Naive thymus-derived CD8-positive, alpha-beta T cell (primary cell): ENCODE measurements at regions not wholly inside any gene's neighbourhood (a gene's known extent, or its start where the extent isn't known, plus 50 kb on each side); places are given as distances from the start of the nearest gene placed in this dataset.

ENCODE experiments used
- ATAC-seq, 2 donors: fragments of 150-1000 bp; cut with Tn5 transposase in 1 of 2; sonication (Bioruptor Pico), chemical (Tn5 transposase) in 1 of 2; 1 replicate in 1 of 2; 2 replicates in 1 of 2; pipeline ENCODE4 v1.10.0; 2021; ENCODE audit warnings: mild to moderate bottlenecking in 2 of 2, moderate library complexity in 2 of 2
- POLR2A ChIA-PET: fragments of 350-600 bp; sonication (Branson Sonifier 250); formaldehyde crosslinking; loops from one replicate; lab custom pipeline; 2021; ENCODE audit warnings: antibody characterized with exemption; lab: Charles Lee
- DNase-seq, 10 donors: peaks; one replicate each; pipeline versions ENCODE4 v3.0.0 to v3.0.0-alpha.2; 2020 to 2022
- H3K27ac Mint-ChIP-seq, 10 donors: one replicate each; pipeline ENCODE4 v1.8.0; 2020 to 2022; ENCODE audit warnings: mild to moderate bottlenecking in 10 of 10, mixed read lengths in 10 of 10, moderate library complexity in 4 of 10, inconsistent platforms in 1 of 10
- H3K27me3 Mint-ChIP-seq, 5 donors: one replicate each; pipeline ENCODE4 v1.8.0; 2021 to 2022; ENCODE audit warnings: mixed read lengths in 5 of 5
- H3K36me3 Mint-ChIP-seq, 3 donors: one replicate each; pipeline ENCODE4 v1.8.0; 2020 to 2022; ENCODE audit warnings: mixed read lengths in 3 of 3, mild to moderate bottlenecking in 2 of 3, inconsistent platforms in 1 of 3
- H3K4me1 Mint-ChIP-seq, 4 donors: one replicate each; pipeline ENCODE4 v1.8.0; 2021 to 2022; ENCODE audit warnings: mixed read lengths in 4 of 4
- H3K4me3 Mint-ChIP-seq, 10 donors: one replicate each; pipeline ENCODE4 v1.8.0; 2020 to 2022; ENCODE audit warnings: mild to moderate bottlenecking in 10 of 10, mixed read lengths in 10 of 10, moderate library complexity in 6 of 10, inconsistent platforms in 1 of 10
- H3K9me3 Mint-ChIP-seq, 9 donors: one replicate each; pipeline ENCODE4 v1.8.0; 2020 to 2022; ENCODE audit warnings: mixed read lengths in 9 of 9, mild to moderate bottlenecking in 3 of 9, inconsistent platforms in 1 of 9, moderate library complexity in 1 of 9

DNA sequence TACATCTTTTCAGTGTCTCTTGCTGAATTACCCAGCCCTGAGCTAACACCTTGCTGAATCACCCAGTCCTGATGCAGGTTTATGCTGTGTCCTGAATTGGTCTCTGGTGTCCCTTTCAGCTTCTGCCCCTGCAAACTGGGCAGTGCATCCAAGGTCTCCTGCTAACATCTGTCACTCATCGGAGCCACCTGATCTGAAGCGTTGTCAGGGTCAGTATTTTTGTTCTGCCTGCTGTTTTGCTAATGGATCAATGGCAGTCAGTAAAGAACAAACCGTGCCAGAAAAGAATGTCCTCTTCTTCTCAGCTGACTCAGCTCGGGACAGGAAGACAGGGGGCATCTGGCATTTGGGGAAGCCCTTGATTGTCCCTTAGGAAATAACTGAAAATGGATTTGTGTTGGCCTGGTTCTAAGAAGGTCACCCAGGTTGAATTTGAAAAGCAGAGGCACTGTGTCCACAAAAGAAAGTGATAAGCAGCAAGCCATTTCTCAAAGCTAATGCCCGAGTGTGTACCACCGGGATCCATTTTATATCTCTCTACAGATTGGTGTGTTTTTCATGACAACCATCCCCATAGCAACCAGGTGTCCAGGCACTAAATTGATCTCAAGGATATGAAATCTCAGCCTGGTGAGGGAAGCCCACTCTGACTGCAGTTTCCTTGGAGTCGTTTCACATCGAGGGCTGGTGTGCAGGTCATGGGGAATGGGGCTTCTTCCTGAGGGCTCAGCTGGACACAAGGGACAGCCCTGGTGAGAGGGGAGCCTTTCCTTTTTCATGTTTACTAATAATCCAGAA lies 109.7 kb upstream of the IRF2BP2 start:
- Mint-ChIP-seq H3K4me1 (peaks cover 34 to 40% (median 36%) of the 10 kb centered on the region in 4 donors), H3K4me3 (no peak overlapping the region), H3K36me3 (no peaks in the 10 kb centered on the region), H3K9me3 (no peaks in the 10 kb centered on the region), H3K27ac (peak overlapping the region in 7 of 10 donors; percentile 11 to 92 (median 31)), H3K27me3 (peaks cover 0 to 3% (median 0%) of the 10 kb centered on the region in 5 donors)
- no peak for DNase-seq
- ATAC-seq = no peak
- POLR2A ChIA-PET = interaction anchor here (0.6 to 1.4 kb wide), 2 partner anchors 107 to 238 kb away, joined by 3 to 9 read pairs; no protein-coding TSS in a partner anchor

DNA sequence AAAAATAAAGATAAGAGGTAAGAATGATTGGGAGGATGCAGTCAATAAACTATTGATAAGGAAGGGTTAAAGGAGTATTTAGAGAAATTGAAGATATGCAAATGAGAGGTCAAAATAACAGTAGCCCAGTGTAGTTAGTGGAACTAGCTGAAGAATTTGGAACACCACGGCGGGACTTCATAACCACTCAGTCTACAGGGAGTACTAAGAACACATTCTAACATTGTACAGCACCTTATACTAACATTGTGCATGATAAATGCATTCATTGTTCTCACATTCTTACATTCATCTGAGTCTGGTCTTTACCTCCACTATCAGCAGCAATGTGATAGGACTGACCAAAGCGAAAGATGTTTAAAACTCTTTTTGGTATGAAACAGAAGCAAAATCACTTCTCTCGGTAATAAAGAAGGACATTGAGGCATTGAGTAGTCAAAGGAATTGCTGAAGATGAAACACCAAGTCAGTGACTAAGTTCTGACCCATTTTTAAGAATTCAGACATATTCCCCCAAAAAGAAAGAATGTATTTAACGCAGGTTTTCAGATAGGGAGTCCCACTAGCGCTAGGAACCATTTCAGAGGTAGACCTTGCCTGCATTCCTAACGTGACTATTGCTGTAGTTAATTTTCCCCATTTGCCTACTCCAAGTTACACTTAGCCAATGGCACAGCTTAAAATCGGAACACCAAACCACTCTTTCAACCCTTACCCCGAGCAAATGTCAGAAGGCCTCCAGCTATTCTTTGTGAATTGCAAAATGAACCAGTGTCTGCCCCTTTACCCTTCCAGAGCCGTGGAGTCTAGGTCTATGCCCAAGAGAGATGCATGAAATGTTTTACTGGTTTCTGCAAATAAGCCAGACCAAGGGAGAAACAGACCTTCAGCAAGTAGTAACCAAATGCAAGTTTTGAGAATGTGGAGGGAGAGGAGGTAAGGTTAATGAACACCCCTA lies 108.8 kb upstream of the IRF2BP2 start:
- Mint-ChIP-seq H3K36me3 (no peaks in the 10 kb centered on the region), H3K4me3 (no peak overlapping the region), H3K4me1 (peaks cover 29 to 36% (median 30%) of the 10 kb centered on the region in 4 donors), H3K9me3 (no peaks in the 10 kb centered on the region), H3K27me3 (peaks cover 0 to under 1% (median 0%) of the 10 kb centered on the region in 5 donors), H3K27ac (peak overlapping the region in 3 of 10 donors; percentile 8 to 40 (median 13))
- POLR2A ChIA-PET = interaction anchor here (0.6 kb wide), 1 partner anchor 293 kb away, joined by 3 read pairs; no protein-coding TSS in a partner anchor
- no peak for DNase-seq
- ATAC-seq = no peak

DNA sequence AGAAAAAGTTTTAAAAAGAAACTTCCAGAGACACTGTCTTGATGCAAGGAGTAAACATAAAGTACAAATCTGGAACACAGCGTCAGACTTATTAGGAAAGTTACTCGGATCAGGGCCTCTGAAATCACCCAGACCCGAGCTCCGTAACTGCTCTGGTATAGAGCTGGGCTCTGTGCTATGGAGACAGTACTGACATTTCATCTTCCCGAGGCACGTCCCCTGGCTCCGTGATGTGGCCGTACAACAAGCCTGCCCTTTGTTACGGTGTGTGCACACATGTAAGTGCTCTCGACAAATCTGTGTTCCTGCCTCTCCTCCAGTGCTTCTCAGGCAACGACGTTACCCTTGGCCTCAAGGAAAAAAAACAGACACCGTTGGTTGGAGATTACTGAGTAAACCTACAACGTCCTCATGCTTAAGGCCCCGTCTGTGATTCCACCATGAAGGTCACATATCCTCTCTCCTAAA lies 107.0 kb upstream of the IRF2BP2 start:
- no peak for ATAC-seq
- H3K4me1 Mint-ChIP-seq = peaks cover 11 to 21% (median 15%) of the 10 kb centered on the region in 4 donors
- no peaks in the 10 kb centered on the region for H3K9me3 Mint-ChIP-seq
- no peaks in the 10 kb centered on the region for H3K27me3 Mint-ChIP-seq
- no peaks in the 10 kb centered on the region for H3K36me3 Mint-ChIP-seq
- no peak for DNase-seq
- H3K4me3 Mint-ChIP-seq = no peak overlapping the region
- POLR2A ChIA-PET = interaction anchor here (1.5 kb wide), 1 partner anchor 105 kb away, joined by 5 read pairs; no protein-coding TSS in a partner anchor
- no peak overlapping the region for H3K27ac Mint-ChIP-seq

DNA sequence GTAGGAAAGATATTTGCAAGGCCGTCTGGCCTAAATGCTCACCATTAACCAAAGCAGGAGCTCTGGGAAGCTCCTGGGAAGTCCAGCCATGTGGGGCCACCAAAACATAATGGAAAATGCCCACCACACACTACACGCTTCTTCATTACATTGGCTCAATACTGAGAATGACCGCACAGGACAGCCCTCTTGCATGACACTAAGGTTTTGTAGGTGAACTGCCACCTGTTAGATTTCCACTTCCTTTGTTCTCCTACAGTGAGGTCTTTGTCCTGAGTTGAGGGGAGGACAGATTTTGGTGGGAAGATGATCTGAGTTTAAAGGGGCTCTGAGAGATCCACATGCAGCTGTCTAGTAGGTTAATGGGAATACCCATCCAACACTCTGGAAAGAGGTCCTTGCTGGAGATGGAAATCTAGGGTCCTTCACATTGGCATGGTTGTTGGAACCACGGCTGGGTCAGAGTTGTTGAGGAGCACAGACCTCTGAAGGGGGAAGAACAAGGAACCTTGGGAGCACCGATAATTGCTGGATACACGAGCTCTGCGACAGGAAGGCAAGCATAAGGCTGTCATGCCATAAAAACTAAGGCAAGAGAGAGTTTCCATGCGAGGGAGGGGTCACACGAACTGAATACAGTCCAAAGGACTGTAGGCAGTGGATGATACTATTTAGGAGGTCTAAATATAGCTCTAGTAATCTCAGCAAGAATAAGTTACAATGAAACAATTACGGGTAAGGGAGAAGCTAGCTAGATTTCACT lies 105.5 kb upstream of the IRF2BP2 start:
- Mint-ChIP-seq H3K4me1 (peaks cover 0 to 14% (median 6%) of the 10 kb centered on the region in 4 donors), H3K27ac (peak overlapping the region in 1 of 10 donors; percentile 54), H3K4me3 (no peak overlapping the region), H3K36me3 (no peaks in the 10 kb centered on the region), H3K9me3 (no peaks in the 10 kb centered on the region), H3K27me3 (no peaks in the 10 kb centered on the region)
- POLR2A ChIA-PET = interaction anchor here (0.8 to 2.5 kb wide), 4 partner anchors 9 to 104 kb away, joined by 3 to 10 read pairs (median 4); no protein-coding TSS in a partner anchor
- no peak for DNase-seq
- ATAC-seq = no peak

DNA sequence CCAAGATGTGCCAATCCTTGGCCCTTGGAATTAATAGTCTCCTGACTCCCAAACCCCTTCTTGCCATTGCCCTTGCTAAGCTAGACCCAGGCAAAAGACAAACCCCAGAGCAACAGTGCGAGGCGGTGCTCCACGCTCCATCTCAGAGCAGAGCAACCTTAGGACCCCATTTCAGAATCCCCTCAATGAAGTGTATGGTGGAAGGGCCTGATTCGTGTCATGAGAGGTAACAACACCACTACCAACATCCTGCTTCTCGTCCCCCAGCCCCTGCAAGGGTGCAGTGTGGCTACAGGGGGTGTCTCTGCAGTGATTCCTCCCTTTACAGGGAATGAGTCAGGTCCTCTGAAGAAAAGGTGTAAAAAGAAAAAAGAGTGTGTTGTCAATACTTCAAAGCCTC lies 103.9 kb upstream of the IRF2BP2 start:
- POLR2A ChIA-PET = interaction anchor here (2.5 kb wide), 1 partner anchor 11 kb away, joined by 10 read pairs; no protein-coding TSS in a partner anchor
- ATAC-seq (no peak), DNase-seq (no peak)
- peak overlapping the region in 1 of 10 donors; percentile 24 for H3K27ac Mint-ChIP-seq
- H3K4me3 Mint-ChIP-seq = no peak overlapping the region
- no peaks in the 10 kb centered on the region for H3K27me3 Mint-ChIP-seq
- no peaks in the 10 kb centered on the region for H3K36me3 Mint-ChIP-seq
- H3K9me3 Mint-ChIP-seq = no peaks in the 10 kb centered on the region
- H3K4me1 Mint-ChIP-seq = peaks cover 4 to 9% (median 6%) of the 10 kb centered on the region in 4 donors

DNA sequence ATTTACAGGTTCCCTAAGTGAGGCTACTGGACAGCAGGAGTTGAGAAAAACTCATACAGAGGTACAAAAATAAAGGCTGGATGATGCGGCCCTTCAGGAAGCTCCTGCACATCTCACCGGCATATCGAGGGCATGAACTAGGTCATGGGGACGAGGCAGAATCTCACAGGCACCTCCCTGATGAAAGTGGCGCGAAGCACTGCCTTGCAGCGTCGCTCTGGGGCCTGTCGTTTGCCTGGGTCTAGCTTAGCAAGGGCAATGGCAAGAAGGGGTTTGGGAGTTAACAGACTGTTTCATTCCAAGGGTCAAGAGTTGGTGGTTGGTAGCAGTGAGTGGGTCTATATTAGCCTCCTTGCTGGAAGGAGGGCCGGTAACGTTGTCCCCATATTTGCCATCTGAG lies 103.5 kb upstream of the IRF2BP2 start:
- no peaks in the 10 kb centered on the region for H3K27me3 Mint-ChIP-seq
- H3K4me1 Mint-ChIP-seq = peaks cover 5 to 12% (median 9%) of the 10 kb centered on the region in 4 donors
- no peaks in the 10 kb centered on the region for H3K36me3 Mint-ChIP-seq
- ATAC-seq (no peak), DNase-seq (no peak)
- H3K27ac Mint-ChIP-seq = no peak overlapping the region
- POLR2A ChIA-PET = no interaction called here
- H3K4me3 Mint-ChIP-seq = no peak overlapping the region
- H3K9me3 Mint-ChIP-seq = no peaks in the 10 kb centered on the region

DNA sequence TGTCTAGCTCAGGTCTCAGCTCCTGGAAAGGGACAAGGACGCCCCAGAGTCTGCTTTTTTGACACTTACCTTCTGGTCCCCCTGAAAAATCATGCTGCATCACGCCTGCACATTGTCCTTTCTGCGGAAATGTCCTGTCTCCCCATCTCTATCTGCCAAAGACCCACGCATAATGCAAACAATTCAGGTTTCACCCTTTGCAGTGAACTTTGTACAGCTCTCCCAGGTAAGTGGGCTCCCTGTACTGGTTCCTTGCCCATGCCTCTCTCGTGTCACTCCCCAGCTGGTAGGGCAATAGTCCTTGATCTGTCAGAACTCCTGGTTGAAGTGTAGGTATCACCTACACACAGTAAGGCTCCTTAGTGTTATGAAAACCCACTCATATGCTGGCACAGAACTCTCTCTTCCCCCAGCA lies 102.9 kb upstream of the IRF2BP2 start:
- Mint-ChIP-seq H3K36me3 (no peaks in the 10 kb centered on the region), H3K27ac (peak overlapping the region in 1 of 10 donors; percentile 29), H3K4me1 (peaks cover 7 to 10% (median 9%) of the 10 kb centered on the region in 4 donors), H3K27me3 (no peaks in the 10 kb centered on the region), H3K9me3 (no peaks in the 10 kb centered on the region), H3K4me3 (no peak overlapping the region)
- no peak for DNase-seq
- ATAC-seq = no peak
- POLR2A ChIA-PET = interaction anchor here (0.6 to 1.5 kb wide), 2 partner anchors 10 to 11 kb away, joined by 3 read pairs; no protein-coding TSS in a partner anchor

DNA sequence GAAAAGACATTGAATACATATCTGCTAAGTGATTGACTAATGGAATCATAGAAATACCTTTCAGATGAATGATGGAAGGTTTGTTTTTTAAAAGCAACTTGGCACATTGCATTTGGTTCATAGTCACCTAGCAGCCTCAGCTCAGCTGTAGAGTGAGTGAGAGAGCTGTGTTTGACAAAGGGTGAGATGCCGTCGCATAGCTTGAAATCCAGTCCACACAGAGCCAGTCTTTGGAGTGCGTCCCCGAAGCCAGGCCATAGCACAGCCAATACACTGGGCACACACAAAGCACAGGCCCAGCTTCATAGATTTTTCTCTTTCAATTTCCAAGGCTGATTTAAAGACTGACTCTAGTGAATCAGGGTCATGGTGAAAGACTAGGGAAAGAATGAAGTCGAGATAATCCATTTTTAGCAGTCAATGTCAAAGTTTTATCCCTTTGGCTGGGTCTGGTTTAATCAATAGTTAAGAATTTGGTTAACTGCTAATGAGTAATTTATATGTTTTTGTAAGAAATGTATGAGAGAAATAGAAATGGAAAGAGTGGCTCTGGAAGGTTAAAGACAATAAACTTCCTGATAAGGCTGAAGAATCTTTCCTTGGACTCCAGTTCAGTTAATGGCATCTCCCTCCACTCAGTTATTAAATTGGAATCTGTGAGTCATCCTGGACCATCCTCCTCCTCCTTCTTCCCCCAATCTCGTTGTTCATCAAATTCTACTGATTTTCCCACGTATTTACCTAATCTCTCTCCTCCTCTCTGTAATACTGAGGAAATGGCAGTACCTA lies 101.2 kb upstream of the IRF2BP2 start:
- no peak for DNase-seq
- Mint-ChIP-seq H3K27ac (peak overlapping the region in 1 of 10 donors; percentile 3), H3K4me3 (no peak overlapping the region), H3K4me1 (peaks cover 9 to 13% (median 11%) of the 10 kb centered on the region in 4 donors), H3K36me3 (no peaks in the 10 kb centered on the region), H3K9me3 (no peaks in the 10 kb centered on the region), H3K27me3 (no peaks in the 10 kb centered on the region)
- POLR2A ChIA-PET = interaction anchor here (0.7 kb wide), 1 partner anchor 306 kb away, joined by 3 read pairs; no protein-coding TSS in a partner anchor
- no peak for ATAC-seq

DNA sequence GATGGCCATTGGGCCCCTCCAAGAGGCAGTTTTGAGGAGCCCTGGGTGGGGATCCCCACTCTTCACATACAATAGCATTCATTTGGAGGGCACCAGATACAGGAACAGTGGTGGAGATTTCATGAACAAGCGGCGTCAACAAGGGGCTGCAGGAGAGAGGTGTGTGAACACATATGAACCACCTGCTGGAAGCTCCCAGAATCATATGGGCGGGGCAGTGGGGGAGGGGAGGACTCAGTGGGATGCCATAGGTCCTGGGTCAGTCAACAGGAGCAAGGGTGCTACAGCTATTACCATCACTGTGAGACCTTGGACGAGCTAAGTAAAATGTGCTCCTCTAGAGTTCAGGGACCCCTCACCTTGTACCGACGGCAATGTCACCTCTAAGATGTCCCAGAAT lies 100.4 kb upstream of the IRF2BP2 start:
- POLR2A ChIA-PET = interaction anchor here (0.7 kb wide), 1 partner anchor 307 kb away, joined by 3 read pairs; no protein-coding TSS in a partner anchor
- H3K27ac Mint-ChIP-seq = peak overlapping the region in 1 of 10 donors; percentile 4
- H3K9me3 Mint-ChIP-seq = no peaks in the 10 kb centered on the region
- H3K4me3 Mint-ChIP-seq = no peak overlapping the region
- peaks cover 14 to 18% (median 16%) of the 10 kb centered on the region in 4 donors for H3K4me1 Mint-ChIP-seq
- no peak for DNase-seq
- no peaks in the 10 kb centered on the region for H3K27me3 Mint-ChIP-seq
- no peaks in the 10 kb centered on the region for H3K36me3 Mint-ChIP-seq
- ATAC-seq = no peak

DNA sequence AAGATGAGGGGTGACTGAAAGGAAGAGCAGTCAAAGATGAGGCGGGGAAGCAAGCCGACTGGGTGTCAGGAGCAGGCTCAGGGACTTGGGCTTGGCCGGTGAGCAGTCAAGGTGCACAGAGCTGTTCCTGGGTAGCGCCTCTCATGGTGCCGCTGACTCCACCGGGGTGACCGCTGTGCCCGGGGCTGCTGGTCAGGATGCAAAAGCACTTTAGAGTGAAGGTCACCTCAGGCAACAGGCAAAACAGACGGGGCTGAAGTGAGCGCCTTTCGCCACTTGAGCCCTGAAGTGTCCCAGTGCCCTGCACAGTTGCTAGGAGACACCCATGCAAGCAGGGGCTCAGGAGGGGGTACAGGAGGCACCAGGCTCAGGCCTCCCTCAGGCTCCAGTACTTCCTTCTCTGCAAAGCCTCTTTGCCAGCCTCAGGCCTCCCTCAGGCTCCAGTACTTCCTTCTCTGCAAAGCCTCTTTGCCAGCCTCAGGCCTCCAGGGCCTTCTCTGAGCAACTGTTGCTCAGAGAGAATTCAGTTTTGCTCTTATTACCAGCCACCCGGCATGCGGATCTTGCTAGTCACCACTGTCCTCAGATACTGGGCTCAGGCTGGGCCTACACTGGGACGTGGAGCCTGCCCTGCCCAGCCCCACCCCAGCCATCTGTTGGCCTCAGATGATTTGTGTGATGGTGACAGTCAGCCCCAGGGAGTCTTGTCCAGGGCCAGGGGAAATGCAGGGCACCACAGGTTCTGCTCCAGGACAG lies 99.7 kb upstream of the IRF2BP2 start:
- POLR2A ChIA-PET = no interaction called here
- Mint-ChIP-seq H3K4me3 (no peak overlapping the region), H3K9me3 (no peaks in the 10 kb centered on the region), H3K4me1 (peaks cover 15 to 20% (median 18%) of the 10 kb centered on the region in 4 donors), H3K27me3 (no peaks in the 10 kb centered on the region), H3K27ac (peak overlapping the region in 2 of 10 donors; percentile 1 to 38), H3K36me3 (no peaks in the 10 kb centered on the region)
- no peak for ATAC-seq
- DNase-seq = no peak
